ENCODE measurements at regions not wholly inside any gene's neighbourhood (a gene's known extent, or its start where the extent isn't known, plus 50 kb on each side); places are given as distances from the start of the nearest gene placed in this dataset.

GRCh38 chr4:144353292-144353691 is 212.8 kb upstream of the GYPA start:
- no peak for TF ChIP-seq RARB (CRISPR knock-in tag; IDR thresholded peaks at IDR 0.05)
- no peak for TF ChIP-seq ZNF565 (CRISPR knock-in tag; conservative IDR thresholded peaks at IDR 0.05; ENCODE audit: low read depth)
- no peak for TF ChIP-seq ZFP30 (CRISPR knock-in tag; IDR thresholded peaks at IDR 0.05)
- no peak for TF ChIP-seq ZNF8 (CRISPR knock-in tag; IDR thresholded peaks at IDR 0.05)
